Activated T-helper 1 cell treated with anti-CD3 and anti-CD28 coated beads, Interleukin-12 subunit alpha, Interleukin-12 subunit beta, Interleukin-2, Interleukin-4 antibody, amounts not matched to agents 30 ng/mL and 10 ng/mL and 1 ng/mL, durations not matched to agents 14 hours and 24 hours and 36 hours (primary cell): ENCODE measurements at regions not wholly inside any gene's neighbourhood (a gene's known extent, or its start where the extent isn't known, plus 50 kb on each side); places are given as distances from the start of the nearest gene placed in this dataset.
"Not testable (repeated sequence)": the region's sequence is repeated elsewhere in the genome, so short reads cannot be mapped to it uniquely, and the experiment has no call there.

Experiments
- DNase-seq: peaks from one replicate; pipeline ENCODE4 v3.0.0; 2021; ENCODE audit warnings: low spot score
- H3K27ac Mint-ChIP-seq: one replicate; pipeline ENCODE4 v1.8.0; 2021; ENCODE audit warnings: mild to moderate bottlenecking, mixed read lengths
- H3K27me3 Mint-ChIP-seq: one replicate; pipeline ENCODE4 v1.8.0; 2022; ENCODE audit warnings: mild to moderate bottlenecking, moderate library complexity, mixed read lengths; ENCODE audit not compliant: insufficient read depth
- H3K36me3 Mint-ChIP-seq: one replicate; pipeline ENCODE4 v1.8.0; 2021; ENCODE audit warnings: low read depth, mixed read lengths
- H3K4me1 Mint-ChIP-seq: one replicate; pipeline ENCODE4 v1.8.0; 2021; ENCODE audit warnings: low read depth, mixed read lengths
- H3K4me3 Mint-ChIP-seq: one replicate; pipeline ENCODE4 v1.8.0; 2021; ENCODE audit warnings: mild to moderate bottlenecking, moderate library complexity, mixed read lengths
- H3K9me3 Mint-ChIP-seq: one replicate; pipeline ENCODE4 v1.8.0; 2021; ENCODE audit warnings: mixed read lengths
- intact Hi-C: fragments of 100-400 bp; cut with micrococcal nuclease; formaldehyde crosslinking; loops from one replicate; pipeline ENCODE4 v1.15.1; 2024

DNA sequence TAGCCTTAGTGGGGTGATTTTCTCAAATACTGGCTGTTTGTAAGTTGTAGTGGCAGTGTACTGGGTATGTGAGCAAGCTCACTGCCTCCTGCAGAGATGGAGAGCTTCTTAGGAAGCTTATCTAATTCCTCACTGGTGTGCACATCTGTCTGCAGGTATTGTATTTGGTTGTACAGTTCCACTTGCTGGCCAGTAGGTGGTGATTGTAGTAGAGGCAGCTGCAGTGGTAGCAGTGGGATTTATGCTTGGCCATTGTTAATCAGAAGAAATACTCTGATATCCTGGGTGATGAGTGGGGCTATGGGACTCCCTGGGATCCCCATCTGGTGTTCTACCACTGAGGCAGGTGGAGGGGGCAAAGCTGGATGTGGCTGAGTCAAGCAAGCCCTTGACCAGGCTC, 276.1 kb upstream of the SPAG17 start:
- no peak overlapping the region for H3K27ac Mint-ChIP-seq
- H3K4me3 Mint-ChIP-seq = no peak overlapping the region
- peaks cover 20% of the 10 kb centered on the region for H3K9me3 Mint-ChIP-seq
- intact Hi-C loops = no loop called here
- H3K4me1 Mint-ChIP-seq = no peaks in the 10 kb centered on the region
- no peaks in the 10 kb centered on the region for H3K27me3 Mint-ChIP-seq
- H3K36me3 Mint-ChIP-seq = no peaks in the 10 kb centered on the region
- DNase-seq = no peak

DNA sequence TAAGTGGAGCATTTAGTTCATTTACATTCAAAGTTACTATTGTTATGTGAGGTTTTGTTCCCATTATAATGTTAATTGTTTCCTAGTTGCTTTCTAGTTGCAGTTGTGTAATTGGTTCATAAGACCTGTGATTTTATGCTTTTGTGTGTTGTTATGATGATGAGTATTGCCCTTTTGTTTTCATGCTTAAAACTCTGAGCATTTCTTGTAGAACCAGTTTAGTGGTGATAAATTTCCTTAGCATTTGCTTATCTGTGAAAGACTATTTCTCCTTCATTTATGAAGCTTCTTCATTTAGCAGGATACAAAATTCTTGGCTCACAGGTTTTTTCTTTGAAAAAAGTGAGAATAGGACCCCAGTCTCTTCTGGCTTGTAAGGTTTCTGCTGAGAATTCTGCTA, 274.8 kb upstream of the SPAG17 start:
- no peaks in the 10 kb centered on the region for H3K36me3 Mint-ChIP-seq
- no peak for DNase-seq
- no peak overlapping the region for H3K27ac Mint-ChIP-seq
- no peak overlapping the region for H3K4me3 Mint-ChIP-seq
- H3K4me1 Mint-ChIP-seq = no peaks in the 10 kb centered on the region
- peaks cover 25% of the 10 kb centered on the region for H3K9me3 Mint-ChIP-seq
- intact Hi-C loops = no loop called here
- no peaks in the 10 kb centered on the region for H3K27me3 Mint-ChIP-seq

DNA sequence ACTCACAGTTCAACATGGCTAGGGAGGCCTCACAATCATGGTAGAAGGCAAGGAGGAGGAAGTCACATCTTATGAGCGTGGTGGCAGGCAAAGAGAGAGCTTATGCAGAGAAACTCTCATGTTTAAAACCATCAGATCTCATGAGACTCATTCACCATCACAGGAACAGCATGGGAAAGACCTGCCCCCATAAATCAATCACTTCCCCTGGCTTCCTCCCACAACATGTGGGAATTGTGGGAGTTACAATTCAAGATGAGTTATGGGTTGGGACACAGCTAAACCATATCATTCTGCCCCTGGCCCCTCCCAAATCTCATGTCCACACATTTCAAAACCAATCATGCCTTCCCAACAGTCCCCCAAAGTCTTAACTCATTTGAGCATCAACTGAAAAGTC, 268.8 kb upstream of the SPAG17 start:
- H3K27me3 Mint-ChIP-seq, H3K4me3 Mint-ChIP-seq, DNase-seq, H3K4me1 Mint-ChIP-seq, H3K36me3 Mint-ChIP-seq, H3K27ac Mint-ChIP-seq, intact Hi-C loops: not testable (repeated sequence)
- H3K9me3 Mint-ChIP-seq = peaks cover 19% of the 10 kb centered on the region

DNA sequence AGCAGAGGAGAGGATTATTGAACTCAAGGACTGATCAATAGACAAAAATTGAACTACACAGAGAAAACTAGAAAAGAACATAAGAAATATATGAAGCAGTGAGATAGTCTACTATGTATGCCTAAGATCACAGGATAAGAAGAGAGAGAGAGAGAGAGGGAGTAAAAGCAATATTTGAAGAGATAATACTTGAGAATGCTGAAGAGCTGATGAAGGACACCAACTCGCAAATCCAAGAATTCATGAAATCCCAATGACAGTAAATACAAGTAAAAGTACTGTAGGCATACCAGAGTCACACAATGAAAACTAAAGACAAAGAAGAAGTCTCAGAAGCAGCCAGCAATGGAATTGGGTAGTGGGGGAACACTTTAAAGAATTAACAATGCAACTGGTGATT, 260.1 kb upstream of the SPAG17 start:
- no peaks in the 10 kb centered on the region for H3K4me1 Mint-ChIP-seq
- intact Hi-C loops = no loop called here

DNA sequence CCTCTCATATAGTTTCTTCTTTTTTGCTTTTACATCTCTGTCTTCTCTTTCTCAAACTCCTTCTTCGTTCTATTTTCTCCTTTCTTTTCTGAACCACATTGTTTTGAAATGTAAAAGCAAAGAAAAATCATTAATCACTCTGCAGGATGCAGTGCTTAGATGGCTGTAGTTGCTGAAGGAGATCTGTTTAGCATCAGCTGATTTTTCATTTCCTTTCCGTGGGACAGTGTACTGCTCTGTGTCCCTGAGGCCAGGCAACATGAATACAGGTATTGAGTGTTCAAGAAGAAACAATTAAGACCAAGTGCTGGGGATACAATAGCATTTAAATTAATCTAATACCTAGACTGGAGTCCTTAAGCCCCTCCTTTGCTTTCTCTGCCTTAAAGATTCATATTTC, 257.2 kb upstream of the SPAG17 start:
- H3K4me1 Mint-ChIP-seq = no peaks in the 10 kb centered on the region
- H3K27ac Mint-ChIP-seq = no peak overlapping the region
- DNase-seq = no peak
- peaks cover 7% of the 10 kb centered on the region for H3K9me3 Mint-ChIP-seq
- no peaks in the 10 kb centered on the region for H3K36me3 Mint-ChIP-seq
- intact Hi-C loops = no loop called here
- no peak overlapping the region for H3K4me3 Mint-ChIP-seq
- H3K27me3 Mint-ChIP-seq = no peaks in the 10 kb centered on the region

More for the DNA sequence above, 260.1 kb upstream of the SPAG17 start:
- Mint-ChIP-seq H3K27me3 (no peaks in the 10 kb centered on the region), H3K36me3 (no peaks in the 10 kb centered on the region), H3K27ac (no peak overlapping the region), H3K4me3 (no peak overlapping the region), H3K9me3 (peaks cover 15% of the 10 kb centered on the region)
- no peak for DNase-seq

DNA sequence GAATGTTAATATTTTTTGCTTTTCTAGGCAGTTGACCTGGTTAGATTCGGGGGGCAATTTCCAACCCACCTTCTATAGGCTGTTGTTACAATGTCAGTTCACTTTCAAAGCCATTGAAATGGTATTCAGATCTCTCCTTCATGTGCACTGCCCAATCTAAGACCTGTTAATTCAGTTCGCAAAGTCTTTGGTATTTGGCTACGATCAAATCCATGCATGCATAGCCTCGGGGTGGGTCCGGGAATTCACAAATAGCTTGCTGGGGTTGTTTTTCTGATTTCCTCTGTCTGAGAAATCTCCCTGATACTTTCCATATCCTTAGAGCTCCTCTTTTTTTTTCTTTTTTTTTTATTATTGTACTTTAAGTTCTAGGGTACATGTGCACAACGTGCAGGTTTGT, 252.6 kb upstream of the SPAG17 start:
- H3K27me3 Mint-ChIP-seq = no peaks in the 10 kb centered on the region
- no peak overlapping the region for H3K4me3 Mint-ChIP-seq
- H3K36me3 Mint-ChIP-seq = no peaks in the 10 kb centered on the region
- peaks cover 4% of the 10 kb centered on the region for H3K9me3 Mint-ChIP-seq
- intact Hi-C loops = no loop called here
- no peak overlapping the region for H3K27ac Mint-ChIP-seq
- no peaks in the 10 kb centered on the region for H3K4me1 Mint-ChIP-seq
- DNase-seq = no peak

DNA sequence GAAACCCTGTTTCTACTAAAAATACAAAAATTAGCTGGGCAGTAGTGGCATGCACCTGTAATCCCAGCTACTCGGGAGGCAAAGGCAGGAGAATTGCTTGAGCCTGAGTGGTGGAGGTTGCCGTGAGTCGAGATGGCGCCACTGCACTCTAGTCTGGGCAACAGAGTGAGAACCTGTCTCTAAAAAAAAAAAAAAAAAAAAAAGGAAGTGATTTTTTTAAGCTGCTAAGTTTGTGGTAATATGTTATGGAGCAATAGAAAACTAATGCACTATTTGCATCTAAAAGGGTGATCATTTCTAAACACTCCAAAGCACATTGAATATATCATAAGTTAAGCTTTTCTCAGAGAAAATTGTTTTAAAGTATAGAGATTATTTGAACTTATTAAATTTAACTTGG, 244.8 kb upstream of the SPAG17 start:
- H3K27me3 Mint-ChIP-seq = no peaks in the 10 kb centered on the region
- intact Hi-C loops = no loop called here
- H3K27ac Mint-ChIP-seq = no peak overlapping the region
- H3K36me3 Mint-ChIP-seq = no peaks in the 10 kb centered on the region
- no peak overlapping the region for H3K4me3 Mint-ChIP-seq
- peaks cover 4% of the 10 kb centered on the region for H3K9me3 Mint-ChIP-seq
- no peak for DNase-seq
- H3K4me1 Mint-ChIP-seq = no peaks in the 10 kb centered on the region

DNA sequence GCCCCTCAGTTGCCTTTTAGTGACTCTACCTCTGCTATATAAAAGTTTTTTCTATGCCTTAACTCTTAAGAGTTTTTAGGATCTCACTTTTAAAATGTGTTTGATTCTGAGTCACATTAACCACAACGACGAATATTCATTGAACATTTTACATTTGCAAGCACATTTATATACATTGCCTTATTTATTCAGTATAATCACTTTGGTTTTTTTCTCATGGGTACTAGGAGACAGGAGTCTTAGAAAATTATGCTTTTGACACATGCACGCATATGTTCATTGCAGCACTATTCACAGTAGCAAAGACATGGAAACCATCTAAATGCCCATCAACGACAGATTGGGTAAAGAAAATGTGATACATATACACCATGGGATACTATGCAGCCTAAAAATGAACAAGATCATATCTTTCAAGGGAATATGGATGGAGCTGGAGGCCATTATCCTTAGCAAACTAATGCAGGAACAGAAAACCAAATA, 236.9 kb upstream of the SPAG17 start:
- DNase-seq = no peak
- Mint-ChIP-seq H3K4me1 (no peaks in the 10 kb centered on the region), H3K36me3 (no peaks in the 10 kb centered on the region), H3K27ac (no peak overlapping the region), H3K4me3 (no peak overlapping the region), H3K9me3 (peaks cover 4% of the 10 kb centered on the region), H3K27me3 (no peaks in the 10 kb centered on the region)
- intact Hi-C loops = no loop called here

DNA sequence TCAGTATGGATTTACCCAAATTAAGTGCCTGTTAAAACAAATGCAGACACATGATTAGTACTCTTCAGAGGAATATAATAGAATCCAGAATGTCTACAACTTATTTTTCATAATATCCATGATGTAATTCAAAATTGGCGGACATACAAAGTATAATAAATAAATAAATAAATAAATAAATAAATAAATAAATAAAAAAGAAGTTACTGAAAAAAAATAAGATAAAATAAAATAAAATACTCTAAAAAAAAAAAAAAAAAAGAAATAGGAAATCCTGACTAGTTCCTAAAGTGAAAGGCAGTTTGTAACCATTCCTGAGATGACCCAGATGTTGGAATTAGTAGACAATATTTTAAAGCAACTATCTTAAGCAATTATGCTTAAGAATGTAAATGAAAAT, 219.0 kb upstream of the SPAG17 start:
- peaks cover 23% of the 10 kb centered on the region for H3K9me3 Mint-ChIP-seq
- intact Hi-C loops = no loop called here
- no peak for DNase-seq
- H3K27me3 Mint-ChIP-seq = no peaks in the 10 kb centered on the region
- no peaks in the 10 kb centered on the region for H3K36me3 Mint-ChIP-seq
- H3K4me3 Mint-ChIP-seq = no peak overlapping the region
- H3K27ac Mint-ChIP-seq = no peak overlapping the region
- no peaks in the 10 kb centered on the region for H3K4me1 Mint-ChIP-seq

DNA sequence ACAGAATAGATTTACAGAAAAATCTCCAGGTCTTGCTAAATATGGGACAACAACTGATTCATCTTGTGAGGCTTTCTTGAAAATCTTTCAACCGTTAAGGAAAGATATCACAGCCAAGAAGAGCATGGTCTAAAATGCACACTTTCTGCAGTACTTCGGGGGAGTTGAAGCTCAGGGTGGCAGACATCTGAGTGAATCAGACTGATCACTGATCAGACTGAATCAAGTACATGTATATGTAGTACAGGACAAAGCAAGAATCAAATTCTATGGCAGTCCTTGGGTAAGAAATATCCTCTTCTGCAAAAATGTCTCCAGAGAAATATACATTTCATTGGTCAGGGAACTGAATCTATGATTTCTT, 212.4 kb upstream of the SPAG17 start:
- Mint-ChIP-seq H3K36me3 (no peaks in the 10 kb centered on the region), H3K27ac (no peak overlapping the region), H3K4me1 (no peaks in the 10 kb centered on the region), H3K27me3 (no peaks in the 10 kb centered on the region), H3K9me3 (no peaks in the 10 kb centered on the region), H3K4me3 (no peak overlapping the region)
- DNase-seq = no peak
- intact Hi-C loops = no loop called here

DNA sequence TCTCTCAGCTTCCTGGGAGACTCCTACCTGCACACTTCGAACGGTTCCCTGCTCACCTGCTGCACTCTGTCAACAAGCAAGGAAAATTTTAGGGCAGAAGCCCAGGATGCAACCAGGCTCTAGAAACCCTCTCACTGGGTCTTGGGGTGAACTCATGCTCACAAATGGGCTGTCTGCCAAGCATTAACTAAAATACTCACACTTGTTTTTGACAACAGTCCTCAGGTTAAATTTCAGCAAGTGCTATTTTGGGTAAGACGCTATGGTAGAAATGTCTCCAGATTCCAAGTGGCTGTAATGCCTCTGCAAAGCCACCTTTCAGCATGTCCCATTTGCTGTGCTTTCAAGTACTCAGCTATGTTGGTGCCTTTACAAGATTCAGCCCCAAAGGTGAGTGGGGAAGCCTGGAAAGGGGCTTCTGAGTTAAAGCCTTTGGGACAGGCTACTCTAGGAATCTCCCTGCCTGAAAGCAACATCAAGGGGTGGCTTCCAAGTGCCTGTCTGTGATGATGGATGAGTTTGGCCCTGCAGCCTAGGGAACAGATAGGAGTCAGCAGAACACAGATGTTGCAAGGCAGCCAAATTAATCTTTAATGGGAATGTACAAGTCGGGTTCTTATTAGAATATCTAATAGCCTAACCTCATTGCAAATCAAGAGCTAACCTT, 211.9 kb upstream of the SPAG17 start:
- H3K27me3 Mint-ChIP-seq = no peaks in the 10 kb centered on the region
- intact Hi-C loops = no loop called here
- H3K27ac Mint-ChIP-seq = no peak overlapping the region
- no peak for DNase-seq
- no peaks in the 10 kb centered on the region for H3K4me1 Mint-ChIP-seq
- no peak overlapping the region for H3K4me3 Mint-ChIP-seq
- H3K36me3 Mint-ChIP-seq = no peaks in the 10 kb centered on the region
- H3K9me3 Mint-ChIP-seq = no peaks in the 10 kb centered on the region

DNA sequence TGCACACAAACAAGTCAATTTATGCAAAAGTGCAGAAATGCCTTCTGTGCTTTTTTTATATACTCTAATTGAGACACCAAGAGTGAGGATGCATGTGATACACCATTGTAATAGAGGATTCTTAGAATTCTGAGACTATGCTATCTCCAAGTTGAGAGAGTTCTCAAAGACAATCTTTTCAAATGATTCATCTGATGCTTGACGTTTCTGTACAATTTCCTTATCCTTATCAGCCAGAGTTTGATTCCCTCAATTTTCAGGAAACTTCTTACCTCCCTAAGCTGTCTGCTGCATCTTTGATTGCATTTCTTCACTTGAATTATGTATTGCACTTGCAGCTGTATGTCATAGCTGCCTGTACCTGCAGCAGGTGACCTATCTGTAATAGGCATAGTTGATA, 211.3 kb upstream of the SPAG17 start:
- H3K36me3 Mint-ChIP-seq = no peaks in the 10 kb centered on the region
- H3K4me1 Mint-ChIP-seq = no peaks in the 10 kb centered on the region
- no peaks in the 10 kb centered on the region for H3K9me3 Mint-ChIP-seq
- H3K4me3 Mint-ChIP-seq = no peak overlapping the region
- no peak for DNase-seq
- no peak overlapping the region for H3K27ac Mint-ChIP-seq
- intact Hi-C loops = no loop called here
- H3K27me3 Mint-ChIP-seq = no peaks in the 10 kb centered on the region

DNA sequence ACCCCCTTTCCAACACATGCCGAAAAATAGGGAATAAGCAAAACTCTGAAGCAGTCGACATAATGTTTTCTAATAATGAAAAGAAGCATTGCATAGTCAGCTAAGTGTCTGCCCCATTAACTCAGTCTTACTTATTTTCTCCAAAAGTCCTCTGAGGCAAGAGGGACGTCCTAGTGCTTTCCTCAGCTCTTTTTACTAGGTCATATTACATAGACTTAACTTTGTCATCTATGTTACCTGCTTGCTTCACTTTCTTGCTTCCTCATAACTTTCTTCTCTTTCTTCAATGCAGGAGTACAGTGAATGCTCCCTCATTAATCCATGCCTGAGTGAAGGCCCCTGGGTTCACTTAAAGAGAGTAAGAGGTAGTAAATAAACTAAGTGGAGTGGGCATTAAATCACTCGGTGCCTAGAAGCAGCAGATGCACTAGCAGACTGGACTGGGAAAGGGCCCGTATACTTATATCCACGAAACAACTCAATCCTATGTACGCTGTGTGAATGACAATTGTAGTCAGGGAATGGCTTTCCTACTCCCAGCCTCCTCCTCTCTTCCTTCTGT, 210.5 kb upstream of the SPAG17 start:
- Mint-ChIP-seq H3K36me3 (no peaks in the 10 kb centered on the region), H3K27me3 (no peaks in the 10 kb centered on the region), H3K27ac (no peak overlapping the region), H3K4me3 (no peak overlapping the region), H3K4me1 (no peaks in the 10 kb centered on the region), H3K9me3 (no peaks in the 10 kb centered on the region)
- intact Hi-C loops = no loop called here
- no peak for DNase-seq

DNA sequence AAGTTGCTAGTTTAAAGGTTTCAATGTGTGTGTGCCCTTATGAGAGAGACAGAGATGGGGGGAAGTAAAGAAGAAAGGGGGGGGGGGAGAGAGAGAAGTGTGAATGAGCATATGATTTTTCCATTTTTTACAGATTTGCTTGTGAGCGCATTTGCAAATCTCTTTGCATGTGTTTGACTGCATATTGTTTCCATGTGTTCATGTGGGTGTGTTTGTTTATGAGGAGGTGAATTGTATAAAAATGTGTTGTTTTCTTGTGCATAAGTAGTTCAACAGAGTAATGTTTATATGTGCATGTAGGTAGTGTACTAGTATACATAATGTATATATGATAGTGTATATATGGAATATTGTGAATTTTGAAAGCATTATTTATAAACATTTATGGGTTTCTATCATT, 205.9 kb upstream of the SPAG17 start:
- no peaks in the 10 kb centered on the region for H3K27me3 Mint-ChIP-seq
- no peak for DNase-seq
- no peak overlapping the region for H3K4me3 Mint-ChIP-seq
- no peaks in the 10 kb centered on the region for H3K36me3 Mint-ChIP-seq
- intact Hi-C loops = no loop called here
- no peak overlapping the region for H3K27ac Mint-ChIP-seq
- no peaks in the 10 kb centered on the region for H3K4me1 Mint-ChIP-seq
- no peaks in the 10 kb centered on the region for H3K9me3 Mint-ChIP-seq
